ENCODE measurements at regions not wholly inside any gene's neighbourhood (a gene's known extent, or its start where the extent isn't known, plus 50 kb on each side); places are given as distances from the start of the nearest gene placed in this dataset.

DNA sequence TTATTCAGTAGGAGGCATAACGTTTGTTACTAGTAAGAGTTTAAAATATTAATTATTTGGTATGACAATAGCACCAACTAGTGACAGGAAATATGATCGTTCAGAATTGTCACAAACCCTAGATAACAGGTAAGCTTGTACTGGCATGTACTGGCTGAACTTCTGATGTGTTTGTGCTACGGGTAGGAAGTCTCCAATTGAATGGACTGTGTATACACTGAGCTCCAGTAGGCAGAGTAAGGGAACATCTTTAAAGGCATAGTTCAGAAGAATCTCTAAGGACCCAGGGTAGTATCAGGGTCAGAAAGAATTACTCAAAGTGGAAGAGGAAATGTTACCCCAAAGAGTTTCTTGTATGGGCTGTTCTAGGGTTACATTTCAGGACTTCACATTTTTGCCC, 230.4 kb downstream of the EDA2R start:
- H3K4me3 ChIP-seq (ENCODE audit: low read depth, low read length) = no peak overlapping the region
- TF ChIP-seq, protein P1, sequence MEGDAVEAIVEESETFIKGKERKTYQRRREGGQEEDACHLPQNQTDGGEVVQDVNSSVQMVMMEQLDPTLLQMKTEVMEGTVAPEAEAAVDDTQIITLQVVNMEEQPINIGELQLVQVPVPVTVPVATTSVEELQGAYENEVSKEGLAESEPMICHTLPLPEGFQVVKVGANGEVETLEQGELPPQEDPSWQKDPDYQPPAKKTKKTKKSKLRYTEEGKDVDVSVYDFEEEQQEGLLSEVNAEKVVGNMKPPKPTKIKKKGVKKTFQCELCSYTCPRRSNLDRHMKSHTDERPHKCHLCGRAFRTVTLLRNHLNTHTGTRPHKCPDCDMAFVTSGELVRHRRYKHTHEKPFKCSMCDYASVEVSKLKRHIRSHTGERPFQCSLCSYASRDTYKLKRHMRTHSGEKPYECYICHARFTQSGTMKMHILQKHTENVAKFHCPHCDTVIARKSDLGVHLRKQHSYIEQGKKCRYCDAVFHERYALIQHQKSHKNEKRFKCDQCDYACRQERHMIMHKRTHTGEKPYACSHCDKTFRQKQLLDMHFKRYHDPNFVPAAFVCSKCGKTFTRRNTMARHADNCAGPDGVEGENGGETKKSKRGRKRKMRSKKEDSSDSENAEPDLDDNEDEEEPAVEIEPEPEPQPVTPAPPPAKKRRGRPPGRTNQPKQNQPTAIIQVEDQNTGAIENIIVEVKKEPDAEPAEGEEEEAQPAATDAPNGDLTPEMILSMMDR (IDR thresholded peaks at IDR 0.05; ENCODE audit: insufficient read depth, low read depth, low read length) = no peak
- ChIA-PET POLR2A (no interaction called here), CTCF (no interaction called here)
- H3K27me3 ChIP-seq (ENCODE audit: control insufficient read depth, insufficient read depth, low read length) = no peaks in the 10 kb centered on the region
- no peak for DNase-seq (ENCODE audit: low read depth)
- no peaks in the 10 kb centered on the region for H3K36me3 ChIP-seq (ENCODE audit: control insufficient read depth, insufficient read depth, low read length)

DNA sequence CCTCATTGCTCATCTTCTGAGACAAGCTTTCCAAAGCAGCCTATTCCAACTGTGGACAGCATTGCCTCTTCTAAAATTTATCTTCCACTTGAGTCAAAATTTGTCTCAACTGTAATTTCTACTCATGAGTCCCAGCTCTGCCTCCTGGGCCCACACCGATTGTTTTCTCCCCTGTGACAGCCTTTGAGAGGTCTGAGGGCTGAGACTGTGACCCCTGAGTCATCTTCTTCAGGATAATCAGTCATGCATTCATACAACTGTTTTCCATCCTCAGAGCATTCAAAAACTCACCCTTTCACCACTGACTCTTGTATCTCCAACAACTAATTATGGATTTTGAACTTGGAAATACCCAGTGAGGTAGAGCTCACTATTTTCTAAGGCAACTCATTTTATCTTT, 228.1 kb downstream of the EDA2R start:
- POLR2A ChIA-PET = no interaction called here
- Histone ChIP-seq H3K27me3 (ENCODE audit: control insufficient read depth, insufficient read depth, low read length) (no peaks in the 10 kb centered on the region), H3K36me3 (ENCODE audit: control insufficient read depth, insufficient read depth, low read length) (no peaks in the 10 kb centered on the region), H3K4me3 (ENCODE audit: low read depth, low read length) (no peak overlapping the region)
- CTCF ChIA-PET = interaction anchor here (0.6 kb wide), 1 partner anchor 21 kb away, joined by 3 read pairs; no protein-coding TSS in a partner anchor
- DNase-seq (ENCODE audit: low read depth) = no peak
- TF ChIP-seq, protein P1 (IDR thresholded peaks at IDR 0.05; ENCODE audit: insufficient read depth, low read depth, low read length) = no peak

All from BJ (cell line).